IMR-90 (cell line): ENCODE measurements at regions not wholly inside any gene's neighbourhood (a gene's known extent, or its start where the extent isn't known, plus 50 kb on each side); places are given as distances from the start of the nearest gene placed in this dataset.

Experiments used
- ATAC-seq: fragments of 200-7000 bp; cut with Tn5 transposase; 2 replicates; pipeline ENCODE4 v1.9.1; 2020; ENCODE audit warnings: low read depth, mild to moderate bottlenecking, moderate library complexity
- BruUV-seq: library from RNA; stranded (reverse); fragments of 400-500 nt; replicated peaks from 2 replicates; lab custom pipeline; 2021; lab: Mats Ljungman, UMichigan
- CTCF ChIA-PET: fragments of 300-600 bp; formaldehyde crosslinking; extraction: SDS; loops from one replicate; lab custom pipeline; 2021; ENCODE audit warnings: antibody characterized with exemption; lab: Yijun Ruan, JAX
- POLR2A ChIA-PET: fragments of 300-600 bp; sonication (Branson Sonifier 250); formaldehyde crosslinking; loops from one replicate; lab custom pipeline; 2022; ENCODE audit warnings: antibody characterized with exemption; ENCODE audit not compliant: unreplicated experiment; lab: Charles Lee
- DNase-seq: peaks from one replicate; pipeline ENCODE4 v3.0.0; 2013
- H2AFZ ChIP-seq: replicated peaks from 2 replicates; pipeline ENCODE3; 2013; ENCODE audit warnings: low read length, mild to moderate bottlenecking; ENCODE audit not compliant: poor library complexity
- H2AK5ac ChIP-seq: 2 replicates; pipeline ENCODE4 v1.6.1; 2013; ENCODE audit warnings: low read depth, low read length, inconsistent platforms
- H2AK9ac ChIP-seq: replicated peaks from 2 replicates; pipeline ENCODE3; 2013; ENCODE audit warnings: mild to moderate bottlenecking, low read depth, low read length, moderate library complexity; ENCODE audit not compliant: poor library complexity
- H2BK120ac ChIP-seq: 2 replicates; pipeline ENCODE4 v1.6.1; 2013; ENCODE audit warnings: low read depth, low read length, inconsistent platforms
- H2BK15ac ChIP-seq: 3 replicates; pipeline ENCODE4 v1.6.1; 2013; ENCODE audit warnings: low read depth, low read length, inconsistent platforms
- H2BK20ac ChIP-seq: 2 replicates; pipeline ENCODE4 v1.6.1; 2013; ENCODE audit warnings: low read depth, mild to moderate bottlenecking, inconsistent platforms, low read length, moderate library complexity
- H2BK5ac ChIP-seq: 2 replicates; pipeline ENCODE4 v1.6.1; 2013; ENCODE audit warnings: mild to moderate bottlenecking, low read depth, low read length, inconsistent platforms; ENCODE audit not compliant: poor library complexity, severe bottlenecking
- H3K14ac ChIP-seq: replicated peaks from 2 replicates; pipeline ENCODE4 v1.6.1; 2013; ENCODE audit warnings: low read depth, low read length, inconsistent platforms
- H3K18ac ChIP-seq: 2 replicates; pipeline ENCODE4 v1.6.1; 2013; ENCODE audit warnings: low read depth, low read length, control low read depth
- H3K23ac ChIP-seq: 2 replicates; pipeline ENCODE4 v1.6.1; 2013; ENCODE audit warnings: low read depth, low read length, inconsistent platforms
- H3K27ac ChIP-seq: 2 replicates; pipeline ENCODE4 v1.5.1; 2013; ENCODE audit warnings: mild to moderate bottlenecking, control low read depth, low read length; ENCODE audit not compliant: insufficient read depth
- H3K27me3 ChIP-seq: 2 replicates; pipeline ENCODE4 v1.6.1; 2013; ENCODE audit warnings: low read length; ENCODE audit not compliant: control insufficient read depth, insufficient read depth
- H3K36me3 ChIP-seq: 2 replicates; pipeline ENCODE4 v1.6.1; 2013; ENCODE audit warnings: low read length, mixed read lengths; ENCODE audit not compliant: control insufficient read depth, insufficient read depth
- H3K4ac ChIP-seq: 2 replicates; pipeline ENCODE4 v1.6.1; 2013; ENCODE audit warnings: low read depth, low read length, inconsistent platforms
- H3K4me1 ChIP-seq: 2 replicates; pipeline ENCODE4 v1.6.1; 2013; ENCODE audit warnings: low read length, mixed read lengths; ENCODE audit not compliant: control insufficient read depth, insufficient read depth
- H3K4me2 ChIP-seq: 2 replicates; pipeline ENCODE4 v1.6.1; 2013; ENCODE audit warnings: low read depth, mild to moderate bottlenecking, control low read depth, low read length, moderate library complexity
- H3K4me3 ChIP-seq: 2 replicates; pipeline ENCODE4 v1.5.1; 2013; ENCODE audit warnings: low read depth, mild to moderate bottlenecking, control low read depth, low read length, moderate library complexity; ENCODE audit not compliant: insufficient read depth
- H3K56ac ChIP-seq: 2 replicates; pipeline ENCODE4 v1.6.1; 2013; ENCODE audit warnings: low read length, inconsistent platforms; ENCODE audit not compliant: insufficient read depth; ENCODE audit errors: extremely low read depth
- H3K79me1 ChIP-seq, 2 experiments: 2 replicates each; pipeline ENCODE4 v1.6.1; 2013; ENCODE audit warnings: low read length in 2 of 2, inconsistent platforms in 1 of 2, low read depth in 1 of 2
- H3K9ac ChIP-seq: 2 replicates; pipeline ENCODE4 v1.6.1; 2013; ENCODE audit warnings: low read depth, low read length, control low read depth
- H3K9me1 ChIP-seq: 2 replicates; pipeline ENCODE4 v1.6.1; 2013; ENCODE audit warnings: low read length, inconsistent platforms; ENCODE audit not compliant: insufficient read depth
- H3K9me3 ChIP-seq: 2 replicates; pipeline ENCODE4 v1.6.1; 2013; ENCODE audit warnings: low read length; ENCODE audit not compliant: control insufficient read depth, insufficient read depth
- H4K20me1 ChIP-seq: 2 replicates; pipeline ENCODE4 v1.6.1; 2013; ENCODE audit warnings: low read length, inconsistent platforms; ENCODE audit not compliant: insufficient read depth
- H4K5ac ChIP-seq: 2 replicates; pipeline ENCODE4 v1.6.1; 2013; ENCODE audit warnings: mild to moderate bottlenecking, low read depth, low read length, control low read depth
- H4K8ac ChIP-seq, 2 experiments: 2 replicates each; pipeline ENCODE4 v1.6.1; 2013; ENCODE audit warnings: low read depth in 2 of 2, low read length in 2 of 2, control low read depth in 1 of 2, inconsistent platforms in 1 of 2
- H4K91ac ChIP-seq: 2 replicates; pipeline ENCODE4 v1.6.1; 2013; ENCODE audit warnings: low read depth, low read length, inconsistent platforms; ENCODE audit not compliant: insufficient read depth
- MAFK ChIP-seq: IDR thresholded peaks from 2 replicates; pipeline ENCODE4 v1.6.1; 2012; ENCODE audit warnings: low read depth, low read length, improper control_type of control experiment
- MAZ ChIP-seq: IDR thresholded peaks from 2 replicates; pipeline ENCODE4 v1.6.1; 2012; ENCODE audit warnings: low read depth, mild to moderate bottlenecking, low read length, improper control_type of control experiment, moderate library complexity, borderline replicate concordance
- POLR2A ChIP-seq: IDR thresholded peaks from 2 replicates; pipeline ENCODE4 v1.6.1; 2012; ENCODE audit warnings: mild to moderate bottlenecking, low read depth, low read length
- RFX5 ChIP-seq: IDR thresholded peaks from 2 replicates; pipeline ENCODE4 v1.8.0; 2012; ENCODE audit warnings: low read depth, mild to moderate bottlenecking, low read length, moderate library complexity
- SMC3 ChIP-seq: fragments of 150-350 bp; IDR thresholded peaks from 2 replicates; pipeline ENCODE4 v1.6.1; 2016; ENCODE audit warnings: low read depth, mild to moderate bottlenecking, antibody characterized with exemption, low read length, moderate library complexity
- WGBS, 2 experiments: methylation state at CpG; one replicate each; pipeline versions ENCODE4 v1.1.5 to v1.1.7; 2013; ENCODE audit warnings: missing lambda C conversion rate in 2 of 2; ENCODE audit not compliant: insufficient read length in 1 of 2; ENCODE audit errors: extremely low coverage in 2 of 2; 5-methylcytosine and 5-hydroxymethylcytosine counted together
- dilution Hi-C: fragments of 300-500 bp; cut with HindIII; formaldehyde crosslinking; loops from one replicate; pipeline ENCODE4 v1.14.3; 2018; ENCODE audit warnings: low sequenced_read_pairs; ENCODE audit not compliant: unreplicated experiment
- in situ Hi-C: fragments of 300-500 bp; cut with MboI; formaldehyde crosslinking; loops from 3 replicates; pipeline ENCODE4 v1.14.3; 2019; ENCODE audit warnings: low sequenced_read_pairs, inconsistent platforms, mixed read lengths
- intact Hi-C: fragments of 100-400 bp; cut with micrococcal nuclease; formaldehyde crosslinking; loops from 2 replicates; pipeline ENCODE4 v1.10.0; 2022
- TF ChIP-seq, protein P1 (sequence below): conservative IDR thresholded peaks from 2 replicates; pipeline ENCODE4 v1.5.1; 2012; ENCODE audit warnings: mild to moderate bottlenecking, low read depth, low read length, improper control_type of control experiment

GRCh38 chr2:19642501-19642900, 259.3 kb downstream of the TTC32 start:
- in situ Hi-C loops: no loop called here
- Histone ChIP-seq H3K9ac (no peak overlapping the region), H3K4me2 (no peak overlapping the region), H4K91ac (no peak overlapping the region), H3K36me3 (no peaks in the 10 kb centered on the region), H3K4ac (no peak overlapping the region), H2BK15ac (no peak overlapping the region), H3K9me1 (no peaks in the 10 kb centered on the region), H3K79me1 (no peaks in the 10 kb centered on the region), H2BK5ac (no peak overlapping the region), H3K56ac (no peak overlapping the region), H4K8ac (no peak overlapping the region), H2BK20ac (no peak overlapping the region), H2AK5ac (no peak overlapping the region), H3K27me3 (peaks cover 15% of the 10 kb centered on the region), H4K5ac (no peak overlapping the region), H3K4me1 (no peaks in the 10 kb centered on the region), H4K20me1 (no peaks in the 10 kb centered on the region), H3K4me3 (no peak overlapping the region), H2BK120ac (no peak overlapping the region), H3K14ac (no peak overlapping the region), H2AFZ (no peak overlapping the region), H3K18ac (no peak overlapping the region), H3K9me3 (peaks cover 2% of the 10 kb centered on the region; the same call in 1 of the 2 replicates), H3K27ac (no peak overlapping the region), H2AK9ac (no peak overlapping the region), H3K23ac (no peak overlapping the region)
- CTCF ChIA-PET: interaction anchor here (0.7 kb wide), 1 partner anchor 273 kb away, joined by 4 read pairs; no protein-coding TSS in a partner anchor
- no peak for TF ChIP-seq SMC3
- no peak for TF ChIP-seq MAFK
- TF ChIP-seq POLR2A: no peak
- TF ChIP-seq MAZ: no peak
- TF ChIP-seq, protein P1, sequence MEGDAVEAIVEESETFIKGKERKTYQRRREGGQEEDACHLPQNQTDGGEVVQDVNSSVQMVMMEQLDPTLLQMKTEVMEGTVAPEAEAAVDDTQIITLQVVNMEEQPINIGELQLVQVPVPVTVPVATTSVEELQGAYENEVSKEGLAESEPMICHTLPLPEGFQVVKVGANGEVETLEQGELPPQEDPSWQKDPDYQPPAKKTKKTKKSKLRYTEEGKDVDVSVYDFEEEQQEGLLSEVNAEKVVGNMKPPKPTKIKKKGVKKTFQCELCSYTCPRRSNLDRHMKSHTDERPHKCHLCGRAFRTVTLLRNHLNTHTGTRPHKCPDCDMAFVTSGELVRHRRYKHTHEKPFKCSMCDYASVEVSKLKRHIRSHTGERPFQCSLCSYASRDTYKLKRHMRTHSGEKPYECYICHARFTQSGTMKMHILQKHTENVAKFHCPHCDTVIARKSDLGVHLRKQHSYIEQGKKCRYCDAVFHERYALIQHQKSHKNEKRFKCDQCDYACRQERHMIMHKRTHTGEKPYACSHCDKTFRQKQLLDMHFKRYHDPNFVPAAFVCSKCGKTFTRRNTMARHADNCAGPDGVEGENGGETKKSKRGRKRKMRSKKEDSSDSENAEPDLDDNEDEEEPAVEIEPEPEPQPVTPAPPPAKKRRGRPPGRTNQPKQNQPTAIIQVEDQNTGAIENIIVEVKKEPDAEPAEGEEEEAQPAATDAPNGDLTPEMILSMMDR: no peak
- no peak for TF ChIP-seq RFX5
- no CpG with 5 or more reads among the region's 3 CpGs for WGBS, 2 experiments
- ATAC-seq: no peak
- intact Hi-C loops: no loop called here
- dilution Hi-C loops: no loop called here
- no TSS peak for BruUV-seq
- no peak for DNase-seq
- POLR2A ChIA-PET: no interaction called here
